ENCODE measurements at regions not wholly inside any gene's neighbourhood (a gene's known extent, or its start where the extent isn't known, plus 50 kb on each side); places are given as distances from the start of the nearest gene placed in this dataset.

- H3K4me3 ChIP-seq (ENCODE audit: low read depth, low read length), result no peak overlapping the region
- in situ Hi-C loops (cut with HindIII; ENCODE audit: low sequenced_read_pairs), result no loop called here
- TF ChIP-seq CTCF (IDR thresholded peaks at IDR 0.05; ENCODE audit: low read depth, low read length), result no peak
- DNase-seq (ENCODE audit: low read depth, low spot score), result no peak
Measured at GRCh38 chr15:46489276-46489675, 854.4 kb downstream of the SQOR start.

- no peak for TF ChIP-seq CTCF (IDR thresholded peaks at IDR 0.05; ENCODE audit: low read depth, low read length)
- DNase-seq (ENCODE audit: low read depth, low spot score), result no peak
- no peak overlapping the region for H3K4me3 ChIP-seq (ENCODE audit: low read depth, low read length)
- in situ Hi-C loops (cut with HindIII; ENCODE audit: low sequenced_read_pairs), result no loop called here
Measured at GRCh38 chr15:46496491-46497115, 861.8 kb downstream of the SQOR start.

GRCh38 chr15:46502667-46503066 lies 867.8 kb downstream of the SQOR start:
- in situ Hi-C loops (cut with HindIII; ENCODE audit: low sequenced_read_pairs), result no loop called here
- TF ChIP-seq CTCF (IDR thresholded peaks at IDR 0.05; ENCODE audit: low read depth, low read length), result no peak
- H3K4me3 ChIP-seq (ENCODE audit: low read depth, low read length), result no peak overlapping the region
- no peak for DNase-seq (ENCODE audit: low read depth, low spot score)

DNA sequence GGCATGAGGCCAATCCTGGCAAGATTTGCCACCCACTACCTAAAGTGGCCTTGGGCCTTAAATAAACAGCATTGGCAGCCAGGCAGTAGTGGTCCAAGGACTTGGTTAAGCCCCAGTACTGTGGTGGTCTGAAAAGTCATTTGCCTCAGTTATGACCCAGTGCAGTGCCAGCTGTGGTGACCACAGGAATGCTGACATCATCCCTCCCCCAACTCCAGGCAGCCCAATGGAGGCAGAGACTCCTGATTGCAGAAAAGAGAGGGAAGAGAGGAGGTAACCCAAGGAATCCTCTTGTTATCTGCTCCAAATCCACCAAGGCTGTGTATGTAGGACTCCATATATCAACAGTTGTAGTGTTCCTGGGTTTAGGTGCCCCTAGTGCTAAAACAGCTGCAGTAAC lies 883.6 kb downstream of the SQOR start:
- in situ Hi-C loops (cut with HindIII; ENCODE audit: low sequenced_read_pairs), result no loop called here
- no peak for TF ChIP-seq CTCF (IDR thresholded peaks at IDR 0.05; ENCODE audit: low read depth, low read length)
- no peak overlapping the region for H3K4me3 ChIP-seq (ENCODE audit: low read depth, low read length)
- DNase-seq (ENCODE audit: low read depth, low spot score), result no peak

- in situ Hi-C loops (cut with HindIII; ENCODE audit: low sequenced_read_pairs), result no loop called here
- no peak overlapping the region for H3K4me3 ChIP-seq (ENCODE audit: low read depth, low read length)
- DNase-seq (ENCODE audit: low read depth, low spot score), result no peak
Measured at GRCh38 chr15:46523701-46524100, 888.9 kb downstream of the SQOR start.

DNA sequence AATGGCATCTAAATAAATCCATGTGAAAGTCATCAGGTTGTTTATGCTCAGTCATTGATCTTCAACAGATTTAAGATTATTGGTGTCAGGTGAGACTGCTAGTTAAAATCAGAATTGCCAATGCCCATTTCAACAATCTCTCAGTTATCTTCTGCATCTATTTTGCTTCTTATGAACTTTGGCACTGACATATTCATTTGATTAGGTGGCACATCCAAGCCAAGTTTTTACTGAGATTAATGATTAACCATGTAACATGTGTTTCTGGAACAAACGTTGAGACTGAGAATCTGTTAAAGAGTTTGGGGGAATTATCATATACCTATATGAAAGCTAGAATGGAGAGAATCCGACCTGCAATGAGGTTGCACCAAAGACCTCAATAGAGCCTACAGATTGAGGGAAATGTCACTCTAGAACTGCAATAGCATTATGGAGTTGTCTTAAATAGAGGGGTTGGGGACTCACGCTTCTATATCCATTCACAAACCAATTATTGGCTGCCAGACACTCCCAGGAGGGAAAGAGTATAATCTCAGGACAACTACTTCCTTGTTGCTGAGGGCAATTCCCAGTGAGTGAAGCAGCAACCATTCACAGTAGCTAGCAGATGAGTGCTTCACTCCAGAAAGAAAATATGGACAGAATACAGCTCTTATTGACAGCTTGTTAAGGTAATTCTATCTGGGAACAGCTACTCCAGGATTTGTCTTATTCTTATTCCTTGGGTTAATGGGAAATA lies 891.3 kb downstream of the SQOR start:
- no peak for DNase-seq (ENCODE audit: low read depth, low spot score)
- no peak overlapping the region for H3K4me3 ChIP-seq (ENCODE audit: low read depth, low read length)
- TF ChIP-seq CTCF (IDR thresholded peaks at IDR 0.05; ENCODE audit: low read depth, low read length), result no peak
- in situ Hi-C loops (cut with HindIII; ENCODE audit: low sequenced_read_pairs), result no loop called here

More at GRCh38 chr15:46523701-46524100, 888.9 kb downstream of the SQOR start:
- TF ChIP-seq CTCF (IDR thresholded peaks at IDR 0.05; ENCODE audit: low read depth, low read length), result no peak
